ENCODE measurements at regions not wholly inside any gene's neighbourhood (a gene's known extent, or its start where the extent isn't known, plus 50 kb on each side); places are given as distances from the start of the nearest gene placed in this dataset.
"Not testable (repeated sequence)": the region's sequence is repeated elsewhere in the genome, so short reads cannot be mapped to it uniquely, and the experiment has no call there.

- DNase-seq; H3K36me3 ChIP-seq (replicated peaks in 1 of 2; ENCODE audit: control insufficient read depth in 1 of 2, insufficient read depth in 2 of 2, low read length in 1 of 2); H3K4me3 ChIP-seq (ENCODE audit: low read depth in 2 of 2, low read length in 1 of 2); H3K9me3 ChIP-seq; H4K20me1 ChIP-seq (ENCODE audit: insufficient read depth); H3K9me2 ChIP-seq; H3F3A ChIP-seq (replicated peaks; ENCODE audit: insufficient read depth); H3K79me2 ChIP-seq (ENCODE audit: insufficient read depth); CTCF ChIA-PET; H3K27me3 ChIP-seq (ENCODE audit: insufficient read depth); H2AFZ ChIP-seq (ENCODE audit: low read depth); POLR2A ChIA-PET; H3K4me1 ChIP-seq (ENCODE audit: control insufficient read depth in 1 of 2, insufficient read depth in 2 of 2, low read depth in 1 of 2, low read length in 1 of 2); H3K27ac ChIP-seq (ENCODE audit: low read depth in 2 of 2, low read length in 1 of 2); H3K9ac ChIP-seq; H3K4me2 ChIP-seq: not testable (repeated sequence)
- 26% methylated on average over 3 of the region's 3 CpGs for WGBS (ENCODE audit: low lambda C conversion rate)
Measured at GRCh38 chr14:65847931-65848330, 435.4 kb downstream of the FUT8 start.

- ChIA-PET POLR2A (no interaction called here), CTCF (no interaction called here)
- Histone ChIP-seq H3K27ac (ENCODE audit: low read depth in 2 of 2, low read length in 1 of 2) (no peak overlapping the region), H4K20me1 (ENCODE audit: insufficient read depth) (no peaks in the 10 kb centered on the region), H3F3A (replicated peaks; ENCODE audit: insufficient read depth) (no peaks in the 10 kb centered on the region), H3K9me3 (no peaks in the 10 kb centered on the region), H3K27me3 (ENCODE audit: insufficient read depth) (no peaks in the 10 kb centered on the region), H3K36me3 (replicated peaks in 1 of 2; ENCODE audit: control insufficient read depth in 1 of 2, insufficient read depth in 2 of 2, low read length in 1 of 2) (no peaks in the 10 kb centered on the region), H3K9ac (no peak overlapping the region), H3K9me2 (no peaks in the 10 kb centered on the region), H3K4me1 (ENCODE audit: control insufficient read depth in 1 of 2, insufficient read depth in 2 of 2, low read depth in 1 of 2, low read length in 1 of 2) (peaks cover 0 to 8% of the 10 kb centered on the region in 2 experiments; a peak in 1 of 4 replicates), H3K79me2 (ENCODE audit: insufficient read depth) (no peaks in the 10 kb centered on the region), H2AFZ (ENCODE audit: low read depth) (no peak overlapping the region), H3K4me3 (ENCODE audit: low read depth in 2 of 2, low read length in 1 of 2) (no peak overlapping the region), H3K4me2 (no peak overlapping the region)
- 37% methylated on average over 3 of the region's 3 CpGs for WGBS (ENCODE audit: low lambda C conversion rate)
- TF ChIP-seq RAD21 (IDR thresholded peaks at IDR 0.05; ENCODE audit: low read length) (no peak), PBX3 (IDR thresholded peaks at IDR 0.05) (no peak), CHD2 (IDR thresholded peaks at IDR 0.05; ENCODE audit: low read length, partially characterized antibody) (no peak), GABPA (IDR thresholded peaks at IDR 0.05; ENCODE audit: low read depth) (no peak), ELF1 (IDR thresholded peaks at IDR 0.05) (no peak), FOSL2 (IDR thresholded peaks at IDR 0.05; ENCODE audit: borderline replicate concordance, low read depth) (no peak), EP300 (IDR thresholded peaks at IDR 0.05; ENCODE audit: borderline replicate concordance in 1 of 2, low read depth in 1 of 2, low read length in 1 of 2) (no peak), NRF1 (IDR thresholded peaks at IDR 0.05; ENCODE audit: low read depth, low read length) (no peak), MXI1 (IDR thresholded peaks at IDR 0.05; ENCODE audit: low read depth, low read length) (no peak)
- no peak for DNase-seq
Measured at GRCh38 chr14:65849091-65849490, 436.6 kb downstream of the FUT8 start.

- TF ChIP-seq FOXJ3 (CRISPR knock-in tag; IDR thresholded peaks at IDR 0.05), result no peak
- TF ChIP-seq GATA2 (CRISPR knock-in tag; IDR thresholded peaks at IDR 0.05), result no peak
- TF ChIP-seq ELF1 (IDR thresholded peaks at IDR 0.05), result no peak
- no peak for TF ChIP-seq RAD21 (IDR thresholded peaks at IDR 0.05; ENCODE audit: low read length)
- TF ChIP-seq NRF1 (IDR thresholded peaks at IDR 0.05; ENCODE audit: low read depth, low read length), result no peak
- no peak for TF ChIP-seq JUND (IDR thresholded peaks at IDR 0.05)
- no peak for TF ChIP-seq FOXM1 (IDR thresholded peaks at IDR 0.05; ENCODE audit: low read depth)
- TF ChIP-seq YY1 (IDR thresholded peaks at IDR 0.05; ENCODE audit: low read depth), result no peak
- TF ChIP-seq PBX3 (IDR thresholded peaks at IDR 0.05), result no peak
- no peak for TF ChIP-seq EP300 (IDR thresholded peaks at IDR 0.05; ENCODE audit: borderline replicate concordance in 1 of 2, low read depth in 1 of 2, low read length in 1 of 2)
- H3K27me3 ChIP-seq (ENCODE audit: insufficient read depth), result no peaks in the 10 kb centered on the region
- no peaks in the 10 kb centered on the region for H3K36me3 ChIP-seq (replicated peaks in 1 of 2; ENCODE audit: control insufficient read depth in 1 of 2, insufficient read depth in 2 of 2, low read length in 1 of 2)
- no peak overlapping the region for H2AFZ ChIP-seq (ENCODE audit: low read depth)
- H3K9me3 ChIP-seq, result no peaks in the 10 kb centered on the region
- CTCF ChIA-PET, result interaction anchor here (0.9 kb wide), 1 partner anchor 435 kb away, joined by 3 read pairs; no protein-coding TSS in a partner anchor
- H3K79me2 ChIP-seq (ENCODE audit: insufficient read depth), result no peaks in the 10 kb centered on the region
- no peak for DNase-seq
- H3K9me2 ChIP-seq, result no peaks in the 10 kb centered on the region
- no peak overlapping the region for H3K9ac ChIP-seq
- H3K4me3 ChIP-seq (ENCODE audit: low read depth in 2 of 2, low read length in 1 of 2), result no peak overlapping the region
- WGBS (ENCODE audit: low lambda C conversion rate), result 39% methylated on average over 2 of the region's 2 CpGs
- no peaks in the 10 kb centered on the region for H3F3A ChIP-seq (replicated peaks; ENCODE audit: insufficient read depth)
- H4K20me1 ChIP-seq (ENCODE audit: insufficient read depth), result no peaks in the 10 kb centered on the region
- H3K4me2 ChIP-seq, result no peak overlapping the region
- POLR2A ChIA-PET, result no interaction called here
- peaks cover 0 to 8% of the 10 kb centered on the region in 2 experiments; a peak in 1 of 4 replicates for H3K4me1 ChIP-seq (ENCODE audit: control insufficient read depth in 1 of 2, insufficient read depth in 2 of 2, low read depth in 1 of 2, low read length in 1 of 2)
- H3K27ac ChIP-seq (ENCODE audit: low read depth in 2 of 2, low read length in 1 of 2), result no peak overlapping the region
Measured at GRCh38 chr14:65849558-65849957, 437.0 kb downstream of the FUT8 start.

All from SK-N-SH (cell line).